Glutamatergic neuron (in vitro differentiated cells): ENCODE measurements at regions not wholly inside any gene's neighbourhood (a gene's known extent, or its start where the extent isn't known, plus 50 kb on each side); places are given as distances from the start of the nearest gene placed in this dataset.
"Not testable (repeated sequence)": the region's sequence is repeated elsewhere in the genome, so short reads cannot be mapped to it uniquely, and the experiment has no call there.

Source experiments
- DNase-seq: peaks from one replicate; pipeline ENCODE4 v3.0.0; 2022
- H3K27ac Mint-ChIP-seq: one replicate; pipeline ENCODE4 v1.8.0; 2020; ENCODE audit warnings: mild to moderate bottlenecking, mixed read lengths, inconsistent platforms; ENCODE audit not compliant: unreplicated experiment
- H3K27me3 Mint-ChIP-seq: one replicate; pipeline ENCODE4 v1.8.0; 2020; ENCODE audit warnings: mild to moderate bottlenecking, moderate library complexity, mixed read lengths, inconsistent platforms; ENCODE audit not compliant: unreplicated experiment
- H3K36me3 Mint-ChIP-seq: one replicate; pipeline ENCODE4 v1.8.0; 2020; ENCODE audit warnings: mild to moderate bottlenecking, mixed read lengths, inconsistent platforms; ENCODE audit not compliant: unreplicated experiment
- H3K4me1 Mint-ChIP-seq: one replicate; pipeline ENCODE4 v1.8.0; 2020; ENCODE audit warnings: mild to moderate bottlenecking, low read depth, mixed read lengths, inconsistent platforms; ENCODE audit not compliant: unreplicated experiment
- H3K4me3 Mint-ChIP-seq: one replicate; pipeline ENCODE4 v1.8.0; 2020; ENCODE audit warnings: mild to moderate bottlenecking, mixed read lengths, inconsistent platforms; ENCODE audit not compliant: unreplicated experiment
- H3K9me3 Mint-ChIP-seq: one replicate; pipeline ENCODE4 v1.8.0; 2020; ENCODE audit warnings: mild to moderate bottlenecking, moderate library complexity, mixed read lengths, inconsistent platforms; ENCODE audit not compliant: unreplicated experiment
- TF ChIP-seq, protein P1 (sequence below): fragments of 200-600 bp; sonication (generic); IDR thresholded peaks from one replicate; pipeline ENCODE4 v1.5.0; 2021; ENCODE audit not compliant: partially characterized antibody, unreplicated experiment

DNA sequence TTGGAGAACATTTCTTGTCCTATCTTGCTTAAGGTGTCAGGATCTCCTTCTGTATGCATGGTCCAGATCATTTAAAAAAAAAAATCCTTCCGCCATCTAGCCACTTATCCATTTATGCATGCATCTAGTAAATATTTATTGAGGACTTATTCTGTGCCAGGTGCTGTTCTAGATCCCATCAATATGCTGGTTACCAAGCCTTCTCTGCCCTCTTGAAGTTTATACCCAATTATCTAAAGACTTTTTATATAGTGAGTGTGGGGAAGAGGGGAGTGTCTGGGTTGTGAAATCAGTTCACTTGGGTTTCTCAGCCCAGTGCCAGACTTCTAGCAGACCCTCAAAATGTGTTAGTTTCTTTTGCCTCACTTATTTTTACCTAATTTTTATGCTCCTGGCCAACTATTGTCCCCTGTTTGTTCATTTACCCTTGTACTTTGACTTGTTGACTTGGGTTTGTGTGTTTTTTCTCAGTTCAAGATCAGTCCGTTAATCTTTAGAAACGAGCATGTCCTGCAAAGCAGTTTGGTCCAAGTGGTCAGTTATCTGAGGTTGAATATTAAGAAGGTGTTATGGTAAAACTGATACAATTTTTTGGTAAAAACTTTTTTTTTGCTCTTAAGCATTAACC, 488.9 kb downstream of the PCNX1 start:
- TF ChIP-seq, protein P1, sequence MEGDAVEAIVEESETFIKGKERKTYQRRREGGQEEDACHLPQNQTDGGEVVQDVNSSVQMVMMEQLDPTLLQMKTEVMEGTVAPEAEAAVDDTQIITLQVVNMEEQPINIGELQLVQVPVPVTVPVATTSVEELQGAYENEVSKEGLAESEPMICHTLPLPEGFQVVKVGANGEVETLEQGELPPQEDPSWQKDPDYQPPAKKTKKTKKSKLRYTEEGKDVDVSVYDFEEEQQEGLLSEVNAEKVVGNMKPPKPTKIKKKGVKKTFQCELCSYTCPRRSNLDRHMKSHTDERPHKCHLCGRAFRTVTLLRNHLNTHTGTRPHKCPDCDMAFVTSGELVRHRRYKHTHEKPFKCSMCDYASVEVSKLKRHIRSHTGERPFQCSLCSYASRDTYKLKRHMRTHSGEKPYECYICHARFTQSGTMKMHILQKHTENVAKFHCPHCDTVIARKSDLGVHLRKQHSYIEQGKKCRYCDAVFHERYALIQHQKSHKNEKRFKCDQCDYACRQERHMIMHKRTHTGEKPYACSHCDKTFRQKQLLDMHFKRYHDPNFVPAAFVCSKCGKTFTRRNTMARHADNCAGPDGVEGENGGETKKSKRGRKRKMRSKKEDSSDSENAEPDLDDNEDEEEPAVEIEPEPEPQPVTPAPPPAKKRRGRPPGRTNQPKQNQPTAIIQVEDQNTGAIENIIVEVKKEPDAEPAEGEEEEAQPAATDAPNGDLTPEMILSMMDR = no peak
- Mint-ChIP-seq H3K4me3 (no peak overlapping the region), H3K36me3 (no peaks in the 10 kb centered on the region), H3K27me3 (no peaks in the 10 kb centered on the region), H3K9me3 (peaks cover 2% of the 10 kb centered on the region), H3K27ac (no peak overlapping the region), H3K4me1 (no peaks in the 10 kb centered on the region)
- DNase-seq = no peak

DNA sequence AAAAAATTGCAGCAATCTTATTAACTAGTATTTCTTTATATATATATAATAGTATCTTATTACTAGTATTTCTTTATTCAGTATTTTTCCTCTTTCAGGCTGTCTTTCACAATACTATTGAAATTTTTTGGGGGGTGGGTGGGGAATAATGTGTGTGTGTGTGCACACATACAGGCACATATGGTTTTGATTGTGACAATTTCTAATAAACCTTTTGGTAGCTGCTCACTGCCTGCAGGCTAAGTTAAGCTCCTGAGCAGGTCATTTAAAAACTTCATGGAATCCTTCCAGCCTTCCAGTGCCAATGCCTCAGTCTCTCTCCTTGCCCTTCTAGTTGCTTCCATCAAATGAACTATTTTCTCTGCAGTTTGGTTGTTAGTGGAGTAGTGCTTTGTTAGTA, 490.1 kb downstream of the PCNX1 start:
- H3K27me3 Mint-ChIP-seq = no peaks in the 10 kb centered on the region
- TF ChIP-seq, protein P1 = no peak
- H3K9me3 Mint-ChIP-seq = peaks cover 2% of the 10 kb centered on the region
- no peak overlapping the region for H3K4me3 Mint-ChIP-seq
- H3K36me3 Mint-ChIP-seq = no peaks in the 10 kb centered on the region
- DNase-seq = no peak
- H3K27ac Mint-ChIP-seq = no peak overlapping the region
- no peaks in the 10 kb centered on the region for H3K4me1 Mint-ChIP-seq

DNA sequence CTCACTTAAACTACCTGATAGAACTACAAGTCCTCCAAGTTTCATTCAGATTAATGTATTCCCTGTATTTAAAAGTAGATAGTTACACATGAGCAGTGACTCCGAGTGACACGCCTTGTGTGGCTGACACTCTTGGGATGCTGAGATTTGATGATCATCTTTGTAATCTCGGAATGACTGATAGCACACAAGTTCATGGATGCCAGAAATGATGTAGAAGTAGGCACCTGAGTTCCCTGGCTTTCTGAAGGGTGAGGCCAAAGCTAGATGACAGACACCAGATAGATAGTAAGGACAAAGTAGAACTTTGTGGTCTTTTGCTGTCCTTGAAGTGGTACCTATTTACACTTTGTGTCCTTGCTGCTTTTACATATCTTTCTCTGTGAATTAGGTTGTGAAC, 491.2 kb downstream of the PCNX1 start:
- Mint-ChIP-seq H3K4me3 (no peak overlapping the region), H3K4me1 (no peaks in the 10 kb centered on the region), H3K27ac (no peak overlapping the region), H3K27me3 (no peaks in the 10 kb centered on the region), H3K36me3 (no peaks in the 10 kb centered on the region), H3K9me3 (peaks cover 2% of the 10 kb centered on the region)
- no peak for DNase-seq
- TF ChIP-seq, protein P1 = no peak

DNA sequence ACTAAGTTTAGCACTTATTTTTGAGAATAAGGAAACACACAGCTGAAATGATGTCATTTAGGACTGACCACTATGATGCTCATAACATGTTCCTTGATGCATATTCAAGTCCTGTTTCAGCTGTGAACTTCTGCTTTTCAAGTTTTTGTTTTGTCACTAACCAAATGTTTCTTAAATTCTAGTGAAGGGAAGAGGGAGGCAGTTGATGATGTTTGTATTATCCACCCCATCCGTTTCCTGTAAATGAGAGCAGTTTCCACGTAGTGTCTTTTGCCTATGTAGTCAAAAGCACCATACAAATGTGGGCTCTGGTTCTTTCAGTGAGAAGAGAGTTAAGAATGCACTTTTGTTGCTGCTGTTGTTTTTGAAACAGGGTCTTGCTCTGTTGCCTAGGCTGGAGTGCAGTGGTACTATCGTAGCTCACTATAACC, 491.8 kb downstream of the PCNX1 start:
- peaks cover 2% of the 10 kb centered on the region for H3K9me3 Mint-ChIP-seq
- H3K36me3 Mint-ChIP-seq = no peaks in the 10 kb centered on the region
- H3K27me3 Mint-ChIP-seq = no peaks in the 10 kb centered on the region
- H3K4me1 Mint-ChIP-seq = no peaks in the 10 kb centered on the region
- H3K27ac Mint-ChIP-seq = no peak overlapping the region
- no peak overlapping the region for H3K4me3 Mint-ChIP-seq
- TF ChIP-seq, protein P1 = no peak
- no peak for DNase-seq

DNA sequence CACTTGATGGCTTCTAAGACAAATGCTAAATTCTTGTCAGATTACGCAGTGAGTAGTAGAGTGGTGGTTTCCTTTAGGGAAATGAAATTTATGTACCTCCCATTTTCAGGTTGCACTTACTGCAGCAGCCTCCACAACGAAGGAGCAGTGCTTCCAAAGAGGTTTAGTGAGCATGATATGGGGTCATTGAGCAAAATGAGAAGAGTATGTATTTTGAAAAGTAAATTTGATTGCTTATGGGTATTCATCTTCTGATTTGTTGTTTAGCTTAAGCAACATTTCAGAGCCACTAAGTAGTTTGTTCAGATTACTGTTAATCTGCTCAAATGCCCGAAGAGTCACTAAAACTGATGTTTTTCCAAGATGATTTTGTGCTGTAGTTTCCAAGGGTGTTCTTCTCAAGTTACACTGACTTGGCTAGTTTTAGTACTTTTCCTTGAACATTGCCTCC, 493.6 kb downstream of the PCNX1 start:
- DNase-seq = no peak
- H3K36me3 Mint-ChIP-seq = no peaks in the 10 kb centered on the region
- no peaks in the 10 kb centered on the region for H3K9me3 Mint-ChIP-seq
- H3K27me3 Mint-ChIP-seq = no peaks in the 10 kb centered on the region
- no peaks in the 10 kb centered on the region for H3K4me1 Mint-ChIP-seq
- no peak overlapping the region for H3K27ac Mint-ChIP-seq
- TF ChIP-seq, protein P1 = no peak
- H3K4me3 Mint-ChIP-seq = no peak overlapping the region

DNA sequence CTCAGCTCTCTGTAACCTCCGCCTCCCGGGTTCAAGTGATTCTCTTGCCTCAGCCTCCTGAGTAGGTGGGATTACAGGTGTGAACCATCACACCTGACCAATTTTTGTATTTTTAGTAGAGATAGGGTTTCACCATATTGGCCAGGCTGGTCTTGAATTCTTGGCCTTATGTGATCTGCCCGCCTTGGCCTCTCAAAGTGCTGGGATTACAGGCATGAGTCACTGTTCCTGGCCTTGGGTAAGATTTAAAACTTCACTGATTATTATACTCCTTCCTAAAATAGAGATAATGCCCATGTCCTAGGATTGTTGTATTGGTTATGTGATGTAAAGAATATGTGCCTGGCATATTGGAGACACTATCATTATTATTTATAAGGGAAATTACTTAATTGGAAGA, 495.2 kb downstream of the PCNX1 start:
- H3K4me3 Mint-ChIP-seq, H3K27me3 Mint-ChIP-seq, H3K27ac Mint-ChIP-seq, H3K9me3 Mint-ChIP-seq, DNase-seq, H3K4me1 Mint-ChIP-seq, H3K36me3 Mint-ChIP-seq: not testable (repeated sequence)
